Neural cell (in vitro differentiated cells): ENCODE measurements at regions not wholly inside any gene's neighbourhood (a gene's known extent, or its start where the extent isn't known, plus 50 kb on each side); places are given as distances from the start of the nearest gene placed in this dataset.

Experiments
- H2AFZ ChIP-seq: fragments of 200-600, 300-800 bp; sonication (generic), shearing (Covaris generic); 2 replicates; pipeline ENCODE4 v1.6.0; 2014; ENCODE audit warnings: low read depth, mild to moderate bottlenecking, antibody characterized with exemption, low read length, moderate library complexity
- H3F3A ChIP-seq: fragments of 200-600 bp; shearing (Covaris generic); 2 replicates; pipeline ENCODE4 v1.6.1; 2016; ENCODE audit warnings: mild to moderate bottlenecking, moderate library complexity, mixed read lengths, antibody characterized with exemption, low read length; ENCODE audit not compliant: insufficient read depth, poor library complexity, severe bottlenecking
- H3K27ac ChIP-seq: fragments of 200-600, 300-800 bp; sonication (generic), shearing (Covaris generic); 2 replicates; pipeline ENCODE4 v1.5.1; 2014; ENCODE audit warnings: mild to moderate bottlenecking, low read length, moderate library complexity
- H3K27me3 ChIP-seq: fragments of 300-800, 200-600 bp; sonication (generic), shearing (Covaris generic); 2 replicates; pipeline ENCODE4 v1.6.0; 2014; ENCODE audit warnings: mild to moderate bottlenecking, low read depth, low read length, moderate library complexity; ENCODE audit not compliant: insufficient read depth
- H3K36me3 ChIP-seq: fragments of 300-800, 200-600 bp; sonication (generic), shearing (Covaris generic); 2 replicates; pipeline ENCODE4 v1.5.1; 2014; ENCODE audit warnings: mild to moderate bottlenecking, antibody characterized with exemption, low read length, moderate library complexity; ENCODE audit not compliant: insufficient read depth
- H3K4me2 ChIP-seq: fragments of 300-800, 200-600 bp; sonication (generic), shearing (Covaris generic); 2 replicates; pipeline ENCODE4 v1.6.0; 2014; ENCODE audit warnings: mild to moderate bottlenecking, low read length
- H3K4me3 ChIP-seq: fragments of 300-800, 200-600 bp; sonication (generic), shearing (Covaris generic); 2 replicates; pipeline ENCODE4 v1.5.1; 2014; ENCODE audit warnings: mild to moderate bottlenecking, low read length, moderate library complexity
- H3K79me2 ChIP-seq: fragments of 200-600 bp; shearing (Covaris generic); replicated peaks from 2 replicates; pipeline ENCODE4 v1.6.0; 2014; ENCODE audit warnings: mild to moderate bottlenecking, low read length, moderate library complexity; ENCODE audit not compliant: insufficient read depth
- H3K9ac ChIP-seq: fragments of 300-800, 200-600 bp; sonication (generic), shearing (Covaris generic); 2 replicates; pipeline ENCODE4 v1.6.1; 2016; ENCODE audit warnings: mild to moderate bottlenecking, low read length, mixed read lengths
- H3K9me2 ChIP-seq: fragments of 200-600 bp; shearing (Covaris generic); 2 replicates; pipeline ENCODE4 v1.6.1; 2016; ENCODE audit warnings: mild to moderate bottlenecking, low read length, mixed read lengths; ENCODE audit not compliant: insufficient read depth
- H3K9me3 ChIP-seq: fragments of 200-600, 300-800 bp; sonication (generic), shearing (Covaris generic); 2 replicates; pipeline ENCODE4 v1.6.1; 2016; ENCODE audit warnings: mild to moderate bottlenecking, mixed run types, low read length, moderate library complexity, mixed read lengths
- H4K20me1 ChIP-seq: fragments of 200-600 bp; shearing (Covaris generic); 2 replicates; pipeline ENCODE4 v1.6.1; 2016; ENCODE audit warnings: mild to moderate bottlenecking, mixed run types; ENCODE audit not compliant: insufficient read depth
- CTCF ChIP-seq: fragments of 450-650 bp; IDR thresholded peaks from 2 replicates; pipeline ENCODE4 v1.5.1; 2014; ENCODE audit warnings: antibody characterized with exemption, mild to moderate bottlenecking, moderate library complexity; ENCODE audit not compliant: poor library complexity, severe bottlenecking
- EP300 ChIP-seq: fragments of 450-650 bp; conservative IDR thresholded peaks from 2 replicates; pipeline ENCODE4 v1.6.1; 2014; ENCODE audit warnings: antibody characterized with exemption, mild to moderate bottlenecking, moderate library complexity; ENCODE audit not compliant: poor library complexity, severe bottlenecking
- EZH2 ChIP-seq: fragments of 200-600, 300-800 bp; shearing (Covaris generic), sonication (generic); IDR thresholded peaks from 2 replicates; pipeline ENCODE4 v1.6.1; 2014; ENCODE audit warnings: antibody characterized with exemption, low read length, borderline replicate concordance, mild to moderate bottlenecking; ENCODE audit not compliant: insufficient read depth, poor library complexity, severe bottlenecking
- MXI1 ChIP-seq: fragments of 450-650 bp; conservative IDR thresholded peaks from 2 replicates; pipeline ENCODE4 v1.6.1; 2014; ENCODE audit warnings: antibody characterized with exemption, mild to moderate bottlenecking; ENCODE audit not compliant: poor library complexity, severe bottlenecking
- POLR2AphosphoS5 ChIP-seq: IDR thresholded peaks from 2 replicates; pipeline ENCODE4 v1.6.1; 2012
- RAD21 ChIP-seq: fragments of 450-650 bp; conservative IDR thresholded peaks from 2 replicates; pipeline ENCODE4 v1.6.1; 2014; ENCODE audit warnings: antibody characterized with exemption, mild to moderate bottlenecking, moderate library complexity
- REST ChIP-seq: IDR thresholded peaks from 2 replicates; pipeline ENCODE4 v1.6.1; 2012; ENCODE audit warnings: borderline replicate concordance
- SMC3 ChIP-seq: fragments of 450-650 bp; conservative IDR thresholded peaks from 2 replicates; pipeline ENCODE4 v1.6.1; 2014; ENCODE audit warnings: antibody characterized with exemption, mild to moderate bottlenecking, moderate library complexity; ENCODE audit not compliant: poor library complexity
- TAF1 ChIP-seq: IDR thresholded peaks from 2 replicates; pipeline ENCODE4 v1.6.1; 2012; ENCODE audit warnings: low read depth

- no peak overlapping the region for H3K4me2 ChIP-seq
- no peaks in the 10 kb centered on the region for H3K27me3 ChIP-seq
- no peak overlapping the region for H2AFZ ChIP-seq
- H3F3A ChIP-seq = no peaks in the 10 kb centered on the region
- no peak overlapping the region for H3K27ac ChIP-seq
- no peaks in the 10 kb centered on the region for H3K36me3 ChIP-seq
- H3K4me3 ChIP-seq = no peak overlapping the region
- H3K9me3 ChIP-seq = no peaks in the 10 kb centered on the region
- H3K9ac ChIP-seq = no peak overlapping the region
- no peaks in the 10 kb centered on the region for H3K79me2 ChIP-seq
- TF ChIP-seq REST (peak; percentile 34), RAD21 (no peak)
- H3K9me2 ChIP-seq = no peaks in the 10 kb centered on the region
- H4K20me1 ChIP-seq = no peaks in the 10 kb centered on the region
Observed at GRCh38 chr22:23404689-23405365, 175.3 kb downstream of the IGLL1 start.

- Histone ChIP-seq H4K20me1 (no peaks in the 10 kb centered on the region), H3K9me3 (no peaks in the 10 kb centered on the region), H3K79me2 (no peaks in the 10 kb centered on the region), H3K9me2 (no peaks in the 10 kb centered on the region), H3K27me3 (no peaks in the 10 kb centered on the region), H3K4me3 (no peak overlapping the region), H3K36me3 (no peaks in the 10 kb centered on the region), H3K27ac (no peak overlapping the region), H2AFZ (no peak overlapping the region), H3K4me2 (no peak overlapping the region), H3K9ac (no peak overlapping the region), H3F3A (no peaks in the 10 kb centered on the region)
- TF ChIP-seq MXI1 (no peak), EZH2 (no peak), EP300 (no peak), SMC3 (no peak), TAF1 (no peak), POLR2AphosphoS5 (no peak), REST (no peak), CTCF (no peak), RAD21 (no peak)
Observed at GRCh38 chr22:23403720-23404688, 176.1 kb downstream of the IGLL1 start.
